PC-3 (cell line): ENCODE measurements at regions not wholly inside any gene's neighbourhood (a gene's known extent, or its start where the extent isn't known, plus 50 kb on each side); places are given as distances from the start of the nearest gene placed in this dataset.

Source experiments
- ATAC-seq: fragments of 200-7000 bp; cut with Tn5 transposase; 2 replicates; pipeline ENCODE4 v1.9.1; 2020; ENCODE audit warnings: mild to moderate bottlenecking, moderate library complexity
- BruUV-seq: library from RNA; stranded (reverse); fragments of 400-500 nt; replicated peaks from 2 replicates; lab custom pipeline; 2021; lab: Mats Ljungman, UMichigan
- CTCF ChIA-PET: fragments of 300-600 bp; sonication (Branson Sonifier 250); formaldehyde crosslinking; loops from one replicate; lab custom pipeline; 2022; ENCODE audit warnings: antibody characterized with exemption; lab: Charles Lee
- POLR2A ChIA-PET: fragments of 300-600 bp; sonication (Branson Sonifier 250); formaldehyde crosslinking; loops from one replicate; lab custom pipeline; 2022; ENCODE audit warnings: antibody characterized with exemption; ENCODE audit not compliant: unreplicated experiment; lab: Charles Lee
- DNase-seq: peaks from one replicate; pipeline ENCODE4 v3.0.0-alpha.2; 2015
- H2AFZ ChIP-seq: fragments of 300-600 bp; sonication (generic); 2 replicates; pipeline ENCODE4 v1.6.0; 2016; ENCODE audit warnings: antibody characterized with exemption, low read length
- H3F3A ChIP-seq: fragments of 300-600 bp; sonication (generic); one replicate; pipeline ENCODE4 v1.6.0; 2017; ENCODE audit warnings: antibody characterized with exemption, low read length, control low read depth, mild to moderate bottlenecking; ENCODE audit not compliant: unreplicated experiment
- H3K27ac ChIP-seq: fragments of 300-600 bp; sonication (generic); 2 replicates; pipeline ENCODE4 v1.5.1; 2016; ENCODE audit warnings: mild to moderate bottlenecking, low read length
- H3K27me3 ChIP-seq: fragments of 300-600 bp; sonication (generic); 2 replicates; pipeline ENCODE4 v1.6.1; 2016; ENCODE audit warnings: low read length, mixed read lengths
- H3K36me3 ChIP-seq: fragments of 300-600 bp; sonication (generic); 2 replicates; pipeline ENCODE4 v1.6.1; 2016; ENCODE audit warnings: low read depth, mixed run types, low read length, mixed read lengths
- H3K4me1 ChIP-seq: fragments of 300-600 bp; sonication (generic); 2 replicates; pipeline ENCODE4 v1.5.1; 2016; ENCODE audit warnings: low read length; ENCODE audit not compliant: insufficient read depth
- H3K4me2 ChIP-seq: fragments of 300-600 bp; sonication (generic); 2 replicates; pipeline ENCODE4 v1.6.0; 2016; ENCODE audit warnings: low read length
- H3K4me3 ChIP-seq: fragments of 300-600 bp; sonication (generic); 2 replicates; pipeline ENCODE4 v1.5.1; 2016; ENCODE audit warnings: mild to moderate bottlenecking, low read length, mixed read lengths
- H3K79me2 ChIP-seq: fragments of 300-600 bp; sonication (generic); 2 replicates; pipeline ENCODE4 v1.6.1; 2017; ENCODE audit warnings: low read length, mixed read lengths
- H3K9ac ChIP-seq: fragments of 300-600 bp; sonication (generic); 2 replicates; pipeline ENCODE4 v1.6.0; 2016; ENCODE audit warnings: mild to moderate bottlenecking, low read length
- H3K9me2 ChIP-seq: fragments of 300-600 bp; sonication (generic); replicated peaks from 2 replicates; pipeline ENCODE4 v1.6.1; 2016; ENCODE audit warnings: mixed run types, low read length, mixed read lengths
- H3K9me3 ChIP-seq: fragments of 300-600 bp; sonication (generic); 2 replicates; pipeline ENCODE4 v1.6.1; 2016; ENCODE audit warnings: low read length, mixed read lengths
- H4K20me1 ChIP-seq: fragments of 300-600 bp; sonication (generic); 2 replicates; pipeline ENCODE4 v1.6.1; 2016; ENCODE audit warnings: low read length, mixed read lengths
- EZH2 ChIP-seq: fragments of 300-600 bp; sonication (generic); IDR thresholded peaks from one replicate; pipeline ENCODE4 v1.6.1; 2017; ENCODE audit warnings: antibody characterized with exemption, mild to moderate bottlenecking, low read length; ENCODE audit not compliant: unreplicated experiment
- EZH2phosphoT487 ChIP-seq: fragments of 300-600 bp; sonication (generic); IDR thresholded peaks from 2 replicates; pipeline ENCODE4 v1.6.1; 2018; ENCODE audit warnings: mild to moderate bottlenecking, antibody characterized with exemption, low read length, borderline replicate concordance
- intact Hi-C: fragments of 100-400 bp; cut with micrococcal nuclease; formaldehyde crosslinking; loops from 2 replicates; pipeline ENCODE4 v1.9.0; 2023
- TF ChIP-seq, protein P1 (sequence below): fragments of 300-600 bp; sonication (generic); conservative IDR thresholded peaks from 2 replicates; pipeline ENCODE4 v1.5.1; 2017; ENCODE audit warnings: antibody characterized with exemption, low read depth, mild to moderate bottlenecking, low read length

DNA sequence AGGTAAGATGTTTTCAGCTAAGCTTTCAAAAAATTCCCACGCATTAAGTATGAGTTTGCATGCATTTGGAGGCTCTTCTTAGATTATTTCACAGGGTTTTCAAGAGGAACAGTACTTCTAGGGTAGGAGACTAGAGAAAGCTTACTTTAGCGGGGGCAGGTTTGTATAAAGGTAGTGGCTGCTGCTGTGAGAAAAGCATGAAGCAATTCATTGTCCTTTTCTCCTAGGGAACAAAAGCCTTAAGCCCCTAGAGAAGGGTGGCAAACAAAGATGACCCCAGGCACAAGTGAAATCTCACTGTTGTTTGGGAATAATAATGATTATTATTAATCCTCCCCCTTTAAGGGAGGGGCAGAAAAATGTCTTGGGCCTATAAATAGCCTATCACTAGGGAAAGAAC is 310.7 kb downstream of the DIPK2A start:
- H3K4me2 ChIP-seq: no peak overlapping the region
- intact Hi-C loops: no loop called here
- no peaks in the 10 kb centered on the region for H4K20me1 ChIP-seq
- BruUV-seq: no TSS peak
- no peak overlapping the region for H3K4me3 ChIP-seq
- ATAC-seq (no peak), DNase-seq (no peak)
- CTCF ChIA-PET: no interaction called here
- no peak overlapping the region for H3K9ac ChIP-seq
- H3K27ac ChIP-seq: no peak overlapping the region
- H3K79me2 ChIP-seq: no peaks in the 10 kb centered on the region
- H3K9me2 ChIP-seq: no peaks in the 10 kb centered on the region
- H3K36me3 ChIP-seq: no peaks in the 10 kb centered on the region
- POLR2A ChIA-PET: no interaction called here
- TF ChIP-seq, protein P1, sequence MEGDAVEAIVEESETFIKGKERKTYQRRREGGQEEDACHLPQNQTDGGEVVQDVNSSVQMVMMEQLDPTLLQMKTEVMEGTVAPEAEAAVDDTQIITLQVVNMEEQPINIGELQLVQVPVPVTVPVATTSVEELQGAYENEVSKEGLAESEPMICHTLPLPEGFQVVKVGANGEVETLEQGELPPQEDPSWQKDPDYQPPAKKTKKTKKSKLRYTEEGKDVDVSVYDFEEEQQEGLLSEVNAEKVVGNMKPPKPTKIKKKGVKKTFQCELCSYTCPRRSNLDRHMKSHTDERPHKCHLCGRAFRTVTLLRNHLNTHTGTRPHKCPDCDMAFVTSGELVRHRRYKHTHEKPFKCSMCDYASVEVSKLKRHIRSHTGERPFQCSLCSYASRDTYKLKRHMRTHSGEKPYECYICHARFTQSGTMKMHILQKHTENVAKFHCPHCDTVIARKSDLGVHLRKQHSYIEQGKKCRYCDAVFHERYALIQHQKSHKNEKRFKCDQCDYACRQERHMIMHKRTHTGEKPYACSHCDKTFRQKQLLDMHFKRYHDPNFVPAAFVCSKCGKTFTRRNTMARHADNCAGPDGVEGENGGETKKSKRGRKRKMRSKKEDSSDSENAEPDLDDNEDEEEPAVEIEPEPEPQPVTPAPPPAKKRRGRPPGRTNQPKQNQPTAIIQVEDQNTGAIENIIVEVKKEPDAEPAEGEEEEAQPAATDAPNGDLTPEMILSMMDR: no peak
- TF ChIP-seq EZH2phosphoT487 (no peak), EZH2 (no peak)
- no peaks in the 10 kb centered on the region for H3K27me3 ChIP-seq
- H3K9me3 ChIP-seq: no peaks in the 10 kb centered on the region
- H2AFZ ChIP-seq: no peak overlapping the region
- H3F3A ChIP-seq: no peaks in the 10 kb centered on the region
- no peaks in the 10 kb centered on the region for H3K4me1 ChIP-seq

DNA sequence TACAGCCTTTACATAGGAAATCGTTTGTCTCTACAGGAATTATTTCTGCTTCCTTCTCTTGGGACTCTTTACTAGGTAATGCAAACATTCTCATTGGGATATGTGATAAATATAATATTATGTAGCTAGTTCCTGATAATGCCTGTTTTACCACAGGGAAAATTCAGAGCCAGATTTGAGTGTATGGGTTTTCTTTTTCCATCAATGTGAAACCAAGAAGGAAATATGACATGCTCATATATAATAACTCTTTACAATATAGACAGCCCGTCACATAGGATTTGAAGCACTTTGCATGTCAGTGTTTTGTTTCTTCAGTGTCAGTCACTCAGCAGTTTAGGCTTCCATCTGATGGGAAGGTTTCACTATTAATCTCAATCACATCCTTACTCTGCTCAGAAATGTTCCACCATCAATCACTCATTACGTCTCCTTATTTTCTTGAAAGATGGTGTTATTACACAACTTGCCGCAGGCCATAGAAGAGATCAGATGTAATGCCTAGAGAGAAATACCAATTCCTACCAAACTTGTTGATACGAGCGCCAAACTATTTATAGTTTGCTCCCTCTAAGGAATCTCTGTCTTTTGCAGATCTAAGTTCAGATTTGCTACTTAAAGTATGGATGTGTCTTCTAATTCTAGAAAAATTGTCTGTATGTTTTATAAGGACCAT is 314.8 kb downstream of the DIPK2A start:
- BruUV-seq: no TSS peak

DNA sequence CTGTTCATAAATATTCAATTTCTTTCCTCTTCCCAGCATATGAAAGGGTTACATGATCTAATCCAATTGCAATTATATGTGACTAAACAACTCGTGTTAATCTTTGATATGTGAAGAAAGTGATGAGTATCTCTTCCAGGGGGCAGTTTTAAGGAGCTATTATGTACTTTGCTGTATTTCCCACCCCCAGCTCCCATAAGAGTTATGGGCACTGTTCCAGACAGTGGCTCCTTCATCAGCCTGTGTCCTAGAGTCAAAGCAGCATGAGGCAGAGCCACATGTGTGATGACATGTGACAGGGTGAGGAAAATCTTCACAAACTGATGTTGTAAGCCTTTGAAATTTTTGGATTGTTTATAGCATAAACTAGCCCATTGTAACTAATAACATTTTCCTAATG is 315.4 kb downstream of the DIPK2A start:
- POLR2A ChIA-PET: no interaction called here
- CTCF ChIA-PET: no interaction called here
- DNase-seq: no peak

More for the DNA sequence above, 314.8 kb downstream of the DIPK2A start:
- Histone ChIP-seq H3K27me3 (no peaks in the 10 kb centered on the region), H3K9me3 (no peaks in the 10 kb centered on the region), H2AFZ (no peak overlapping the region), H3F3A (no peaks in the 10 kb centered on the region), H3K4me2 (no peak overlapping the region), H3K9ac (no peak overlapping the region), H3K9me2 (0 out of 2 replicates have a peak, but pooled peaks cover 3% of the 10 kb centered on the region), H3K4me3 (no peak overlapping the region), H3K27ac (no peak overlapping the region), H4K20me1 (no peaks in the 10 kb centered on the region), H3K4me1 (no peaks in the 10 kb centered on the region), H3K36me3 (no peaks in the 10 kb centered on the region), H3K79me2 (no peaks in the 10 kb centered on the region)
- intact Hi-C loops: no loop called here
- DNase-seq (no peak), ATAC-seq (no peak)
- ChIA-PET CTCF (no interaction called here), POLR2A (no interaction called here)
- TF ChIP-seq EZH2: no peak
- TF ChIP-seq, protein P1: no peak
- TF ChIP-seq EZH2phosphoT487: no peak

More for the DNA sequence above, 315.4 kb downstream of the DIPK2A start:
- Histone ChIP-seq H3K27me3 (no peaks in the 10 kb centered on the region), H3F3A (no peaks in the 10 kb centered on the region), H3K4me3 (no peak overlapping the region), H3K27ac (no peak overlapping the region), H3K9me3 (no peaks in the 10 kb centered on the region), H3K9ac (no peak overlapping the region), H4K20me1 (no peaks in the 10 kb centered on the region), H3K9me2 (0 out of 2 replicates have a peak, but pooled peaks cover 3% of the 10 kb centered on the region), H2AFZ (no peak overlapping the region), H3K4me1 (no peaks in the 10 kb centered on the region), H3K4me2 (no peak overlapping the region), H3K36me3 (no peaks in the 10 kb centered on the region), H3K79me2 (no peaks in the 10 kb centered on the region)
- intact Hi-C loops: no loop called here
- ATAC-seq: no peak
- no TSS peak for BruUV-seq
- TF ChIP-seq EZH2phosphoT487 (no peak), EZH2 (no peak)
- TF ChIP-seq, protein P1: no peak
